DOHH2 (cell line): ENCODE measurements at regions not wholly inside any gene's neighbourhood (a gene's known extent, or its start where the extent isn't known, plus 50 kb on each side); places are given as distances from the start of the nearest gene placed in this dataset.

Source experiments
- H3F3A ChIP-seq: fragments of 200-600 bp; sonication (generic), shearing (Covaris generic); 2 replicates; pipeline ENCODE4 v1.6.0; 2016; ENCODE audit warnings: antibody characterized with exemption, mild to moderate bottlenecking; ENCODE audit not compliant: control insufficient read depth, insufficient read depth
- H3K27ac ChIP-seq: fragments of 200-600 bp; sonication (generic); 2 replicates; pipeline ENCODE4 v1.5.1; 2014; ENCODE audit warnings: low read depth, mild to moderate bottlenecking, low read length, moderate library complexity
- H3K27me3 ChIP-seq: fragments of 200-600 bp; sonication (generic); 2 replicates; pipeline ENCODE4 v1.6.1; 2014; ENCODE audit warnings: mild to moderate bottlenecking, low read length, mixed read lengths; ENCODE audit not compliant: control insufficient read depth
- H3K36me3 ChIP-seq: fragments of 200-600 bp; sonication (generic); 2 replicates; pipeline ENCODE4 v1.6.1; 2014; ENCODE audit warnings: mild to moderate bottlenecking, low read length, moderate library complexity, mixed read lengths; ENCODE audit not compliant: control insufficient read depth
- H3K4me1 ChIP-seq: fragments of 200-600 bp; sonication (generic); 2 replicates; pipeline ENCODE4 v1.6.1; 2014; ENCODE audit warnings: mild to moderate bottlenecking, low read length, mixed read lengths; ENCODE audit not compliant: control insufficient read depth
- H3K4me2 ChIP-seq: fragments of 200-600 bp; sonication (generic); 2 replicates; pipeline ENCODE4 v1.6.0; 2014; ENCODE audit warnings: mild to moderate bottlenecking, low read length, moderate library complexity
- H3K4me3 ChIP-seq: fragments of 200-600 bp; sonication (generic); 2 replicates; pipeline ENCODE4 v1.5.1; 2014; ENCODE audit warnings: mild to moderate bottlenecking, low read length, mixed read lengths
- H3K79me2 ChIP-seq: fragments of 200-600 bp; sonication (generic); 2 replicates; pipeline ENCODE4 v1.6.1; 2014; ENCODE audit warnings: mild to moderate bottlenecking, low read length, mixed read lengths; ENCODE audit not compliant: control insufficient read depth
- H3K9me2 ChIP-seq: fragments of 200-600 bp; sonication (generic); replicated peaks from 2 replicates; pipeline ENCODE4 v1.6.1; 2014; ENCODE audit warnings: mild to moderate bottlenecking, low read length, mixed read lengths; ENCODE audit not compliant: control insufficient read depth
- H3K9me3 ChIP-seq: fragments of 200-600 bp; sonication (generic); 2 replicates; pipeline ENCODE4 v1.6.1; 2014; ENCODE audit warnings: antibody characterized with exemption, low read length, mixed read lengths; ENCODE audit not compliant: control insufficient read depth, insufficient read depth
- H4K20me1 ChIP-seq: fragments of 200-600 bp; sonication (generic); 2 replicates; pipeline ENCODE4 v1.6.0; 2014; ENCODE audit warnings: low read depth, mild to moderate bottlenecking, antibody characterized with exemption, low read length, moderate library complexity; ENCODE audit not compliant: control insufficient read depth, insufficient read depth
- EZH2phosphoT487 ChIP-seq: fragments of 200-600 bp; sonication (generic); IDR thresholded peaks from 2 replicates; pipeline ENCODE4 v1.6.1; 2017; ENCODE audit warnings: borderline replicate concordance, mild to moderate bottlenecking, antibody characterized with exemption, low read length, moderate library complexity, mixed read lengths
- TF ChIP-seq, protein P1 (sequence below): fragments of 200-600 bp; sonication (generic); IDR thresholded peaks from one replicate; pipeline ENCODE4 v1.5.1; 2014; ENCODE audit warnings: antibody characterized with exemption, mild to moderate bottlenecking, low read depth, low read length; ENCODE audit not compliant: poor library complexity, severe bottlenecking

- no peaks in the 10 kb centered on the region for H3K9me2 ChIP-seq
- H3K27me3 ChIP-seq: no peaks in the 10 kb centered on the region
- H3K9me3 ChIP-seq: no peaks in the 10 kb centered on the region
- no peaks in the 10 kb centered on the region for H3K4me1 ChIP-seq
- no peaks in the 10 kb centered on the region for H4K20me1 ChIP-seq
- no peaks in the 10 kb centered on the region for H3F3A ChIP-seq
- no peak overlapping the region for H3K27ac ChIP-seq
- H3K4me3 ChIP-seq: no peak overlapping the region
- TF ChIP-seq EZH2phosphoT487: no peak
- TF ChIP-seq, protein P1, sequence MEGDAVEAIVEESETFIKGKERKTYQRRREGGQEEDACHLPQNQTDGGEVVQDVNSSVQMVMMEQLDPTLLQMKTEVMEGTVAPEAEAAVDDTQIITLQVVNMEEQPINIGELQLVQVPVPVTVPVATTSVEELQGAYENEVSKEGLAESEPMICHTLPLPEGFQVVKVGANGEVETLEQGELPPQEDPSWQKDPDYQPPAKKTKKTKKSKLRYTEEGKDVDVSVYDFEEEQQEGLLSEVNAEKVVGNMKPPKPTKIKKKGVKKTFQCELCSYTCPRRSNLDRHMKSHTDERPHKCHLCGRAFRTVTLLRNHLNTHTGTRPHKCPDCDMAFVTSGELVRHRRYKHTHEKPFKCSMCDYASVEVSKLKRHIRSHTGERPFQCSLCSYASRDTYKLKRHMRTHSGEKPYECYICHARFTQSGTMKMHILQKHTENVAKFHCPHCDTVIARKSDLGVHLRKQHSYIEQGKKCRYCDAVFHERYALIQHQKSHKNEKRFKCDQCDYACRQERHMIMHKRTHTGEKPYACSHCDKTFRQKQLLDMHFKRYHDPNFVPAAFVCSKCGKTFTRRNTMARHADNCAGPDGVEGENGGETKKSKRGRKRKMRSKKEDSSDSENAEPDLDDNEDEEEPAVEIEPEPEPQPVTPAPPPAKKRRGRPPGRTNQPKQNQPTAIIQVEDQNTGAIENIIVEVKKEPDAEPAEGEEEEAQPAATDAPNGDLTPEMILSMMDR: no peak
- no peaks in the 10 kb centered on the region for H3K36me3 ChIP-seq
- H3K79me2 ChIP-seq: no peaks in the 10 kb centered on the region
- no peak overlapping the region for H3K4me2 ChIP-seq
Measured at GRCh38 chr4:11614426-11614825, 185.7 kb upstream of the HS3ST1 start.

GRCh38 chr4:11611868-11612267 lies 183.2 kb upstream of the HS3ST1 start:
- Histone ChIP-seq H3K9me3 (no peaks in the 10 kb centered on the region), H3K36me3 (no peaks in the 10 kb centered on the region), H3K4me2 (no peak overlapping the region), H3F3A (no peaks in the 10 kb centered on the region), H3K27ac (no peak overlapping the region), H3K79me2 (no peaks in the 10 kb centered on the region), H3K4me1 (no peaks in the 10 kb centered on the region), H3K4me3 (no peak overlapping the region), H3K9me2 (no peaks in the 10 kb centered on the region), H3K27me3 (no peaks in the 10 kb centered on the region), H4K20me1 (no peaks in the 10 kb centered on the region)
- TF ChIP-seq, protein P1: no peak
- TF ChIP-seq EZH2phosphoT487: no peak

- H3K79me2 ChIP-seq: no peaks in the 10 kb centered on the region
- TF ChIP-seq, protein P1: no peak
- TF ChIP-seq EZH2phosphoT487: no peak
Measured at GRCh38 chr4:11609751-11610150, 181.1 kb upstream of the HS3ST1 start.

DNA sequence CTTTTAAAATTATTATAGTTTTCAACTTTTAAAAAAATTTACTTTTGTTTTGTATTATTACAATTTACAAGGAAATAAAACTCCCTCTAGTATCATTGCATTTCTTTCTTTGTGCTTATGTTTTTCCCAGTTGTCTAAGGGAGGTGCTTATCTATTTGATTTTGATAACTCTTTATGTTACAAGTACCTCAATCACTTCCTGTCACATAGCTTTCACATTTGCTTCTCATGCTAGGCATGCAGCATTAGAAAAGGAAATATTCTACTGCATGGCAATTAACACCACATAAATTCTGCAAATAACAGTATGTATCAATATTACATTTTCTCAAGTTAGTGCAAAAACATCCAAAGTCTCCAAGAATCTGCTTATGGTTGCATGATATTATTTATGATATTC lies 180.3 kb upstream of the HS3ST1 start:
- no peaks in the 10 kb centered on the region for H4K20me1 ChIP-seq
- no peaks in the 10 kb centered on the region for H3K4me1 ChIP-seq
- no peaks in the 10 kb centered on the region for H3K9me3 ChIP-seq
- H3K4me2 ChIP-seq: no peak overlapping the region
- TF ChIP-seq, protein P1: no peak
- no peak for TF ChIP-seq EZH2phosphoT487
- no peaks in the 10 kb centered on the region for H3F3A ChIP-seq
- no peaks in the 10 kb centered on the region for H3K36me3 ChIP-seq
- no peaks in the 10 kb centered on the region for H3K27me3 ChIP-seq
- H3K9me2 ChIP-seq: no peaks in the 10 kb centered on the region
- H3K4me3 ChIP-seq: no peak overlapping the region
- H3K79me2 ChIP-seq: no peaks in the 10 kb centered on the region
- no peak overlapping the region for H3K27ac ChIP-seq

More at GRCh38 chr4:11609751-11610150, 181.1 kb upstream of the HS3ST1 start:
- no peaks in the 10 kb centered on the region for H3K27me3 ChIP-seq
- no peak overlapping the region for H3K27ac ChIP-seq
- H3K4me1 ChIP-seq: no peaks in the 10 kb centered on the region
- H3F3A ChIP-seq: no peaks in the 10 kb centered on the region
- H3K9me3 ChIP-seq: no peaks in the 10 kb centered on the region
- no peaks in the 10 kb centered on the region for H4K20me1 ChIP-seq
- H3K9me2 ChIP-seq: no peaks in the 10 kb centered on the region
- no peak overlapping the region for H3K4me2 ChIP-seq
- H3K36me3 ChIP-seq: no peaks in the 10 kb centered on the region
- H3K4me3 ChIP-seq: no peak overlapping the region
